Hippocampal formation (tissue), 2 donors: ENCODE measurements at regions not wholly inside any gene's neighbourhood (a gene's known extent, or its start where the extent isn't known, plus 50 kb on each side); places are given as distances from the start of the nearest gene placed in this dataset.
"Not testable (repeated sequence)": the region's sequence is repeated elsewhere in the genome, so short reads cannot be mapped to it uniquely, and the experiment has no call there.

ENCODE experiments used
- DNase-seq, 2 donors: peaks; one replicate each; lab custom pipeline; 2025; lab: John Stamatoyannopoulos, UW

- DNase-seq, result no peak
Observed at GRCh38 chr5:12876541-12877298, 972.5 kb upstream of the CTNND2 start.

DNA sequence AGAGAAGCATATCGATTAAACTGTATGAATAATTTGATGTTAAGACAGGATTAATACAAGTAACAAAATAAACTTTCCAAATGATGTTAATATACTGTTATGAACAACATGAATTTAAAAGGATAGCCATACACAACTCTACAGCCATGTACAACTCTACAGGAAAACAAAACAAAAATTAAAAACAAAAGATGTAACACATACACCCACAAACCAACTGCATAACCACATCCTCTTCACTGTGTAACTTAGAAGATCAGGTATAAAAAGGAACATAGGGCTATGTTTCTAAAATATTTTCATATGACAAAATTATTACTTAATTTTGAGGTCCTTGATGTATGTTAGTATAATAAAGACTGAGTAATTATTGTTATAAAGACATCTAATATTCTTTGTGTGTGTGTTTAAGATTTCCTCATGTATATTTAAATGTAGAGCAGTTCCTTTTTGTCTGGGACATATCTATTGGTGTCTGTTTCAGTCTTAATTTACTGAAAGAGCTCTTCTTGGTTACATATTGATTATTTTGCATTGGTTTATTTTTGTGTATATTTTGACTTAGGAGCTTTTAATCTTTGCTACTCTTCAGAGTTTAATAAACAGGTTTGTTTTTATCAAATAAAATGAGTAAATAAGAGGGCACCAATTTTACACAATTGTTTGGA lies 966.8 kb upstream of the CTNND2 start:
- no peak for DNase-seq

GRCh38 chr5:12865529-12865928 lies 961.3 kb upstream of the CTNND2 start:
- no peak for DNase-seq

- DNase-seq, result no peak
Observed at GRCh38 chr5:12861886-12862654, 957.8 kb upstream of the CTNND2 start.

GRCh38 chr5:12856105-12856504 lies 951.9 kb upstream of the CTNND2 start:
- not testable (repeated sequence) for DNase-seq

DNA sequence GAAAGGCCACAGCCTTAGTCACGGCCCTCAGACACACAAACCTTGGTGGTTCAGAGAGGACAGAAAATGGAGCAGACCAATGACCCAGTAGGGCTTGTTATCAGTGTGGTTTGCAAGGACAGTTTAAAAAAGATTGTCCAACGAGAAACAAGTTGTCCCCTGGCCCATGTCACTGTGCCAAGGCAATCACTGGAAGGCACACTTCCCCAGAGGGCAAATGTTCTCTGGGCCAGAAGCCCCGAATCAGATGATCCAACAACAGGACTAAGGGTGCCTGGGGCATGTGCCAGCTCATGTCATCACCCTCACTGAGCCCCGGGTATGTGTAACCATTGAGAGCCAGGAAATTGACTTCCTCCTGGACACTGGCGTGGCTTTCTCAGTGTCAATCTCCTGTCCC lies 950.1 kb upstream of the CTNND2 start:
- DNase-seq, result no peak

- no peak for DNase-seq
Observed at GRCh38 chr5:12851761-12852160, 947.5 kb upstream of the CTNND2 start.

GRCh38 chr5:12848709-12849108 lies 944.5 kb upstream of the CTNND2 start:
- DNase-seq, result no peak

- no peak for DNase-seq
Observed at GRCh38 chr5:12845549-12846159, 941.4 kb upstream of the CTNND2 start.

- DNase-seq, result no peak
Observed at GRCh38 chr5:12840972-12841371, 936.7 kb upstream of the CTNND2 start.

DNA sequence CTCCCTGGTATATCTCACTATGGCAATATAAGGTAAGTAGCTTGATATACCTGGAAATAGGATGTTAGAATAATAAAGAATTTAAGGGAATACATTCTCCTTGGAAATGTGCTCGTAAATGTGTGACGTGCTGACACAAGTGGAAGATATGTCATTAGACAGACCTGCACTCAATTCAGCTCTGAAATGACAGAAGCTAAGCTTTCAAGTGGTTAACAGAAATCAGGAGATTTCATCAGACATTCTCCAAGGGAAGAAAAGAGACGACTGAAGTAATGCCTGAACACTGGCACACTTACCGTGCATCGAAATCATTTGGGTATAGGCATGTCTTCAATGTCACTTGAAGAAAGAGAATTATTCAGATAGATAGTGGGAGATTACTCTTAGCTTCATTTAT lies 933.3 kb upstream of the CTNND2 start:
- DNase-seq, result no peak

DNA sequence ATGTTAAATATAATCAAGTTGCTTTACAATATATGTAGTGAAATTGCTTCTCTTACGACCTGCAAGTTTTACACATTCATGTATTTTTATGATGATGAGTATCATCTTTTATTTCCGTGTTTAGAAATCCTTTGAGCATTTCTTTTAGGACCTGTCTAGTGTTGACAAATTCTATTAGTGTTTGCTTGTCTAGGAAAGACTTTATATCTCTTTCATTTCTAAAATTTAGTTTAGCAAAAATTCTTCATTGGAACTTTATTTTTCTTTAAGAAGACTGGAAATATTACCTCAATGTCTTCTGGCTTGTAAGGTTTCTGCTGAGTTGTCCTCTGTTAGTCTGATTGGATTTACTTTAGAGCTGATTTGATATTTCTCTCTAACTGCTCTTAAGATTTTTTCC lies 920.9 kb upstream of the CTNND2 start:
- no peak for DNase-seq

DNA sequence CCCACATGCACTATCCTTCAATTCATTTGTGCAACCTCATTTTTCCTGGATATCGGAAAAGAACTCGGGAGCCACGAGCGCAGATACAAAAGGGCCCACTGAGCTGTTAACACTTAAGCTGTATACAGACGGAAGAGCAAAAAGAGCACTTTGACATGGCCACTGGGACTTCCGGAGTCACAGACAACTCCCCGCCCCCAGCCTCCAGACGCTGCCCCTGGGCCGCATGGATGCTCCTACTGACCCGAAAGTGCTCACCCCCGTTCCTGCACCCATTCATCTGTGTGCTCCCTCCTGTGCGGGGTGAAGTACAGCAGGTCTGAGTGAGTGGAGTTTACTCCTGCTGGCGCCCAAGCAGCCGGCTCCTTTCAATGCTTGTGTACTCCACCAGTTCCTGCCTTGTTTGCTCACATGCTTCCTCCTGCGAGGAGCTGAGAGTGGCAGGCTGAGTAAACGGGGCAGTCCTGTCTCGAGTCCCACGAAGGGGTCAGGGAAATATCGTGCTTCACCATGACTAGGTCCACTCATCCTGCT lies 901.0 kb upstream of the CTNND2 start:
- no peak for DNase-seq

DNA sequence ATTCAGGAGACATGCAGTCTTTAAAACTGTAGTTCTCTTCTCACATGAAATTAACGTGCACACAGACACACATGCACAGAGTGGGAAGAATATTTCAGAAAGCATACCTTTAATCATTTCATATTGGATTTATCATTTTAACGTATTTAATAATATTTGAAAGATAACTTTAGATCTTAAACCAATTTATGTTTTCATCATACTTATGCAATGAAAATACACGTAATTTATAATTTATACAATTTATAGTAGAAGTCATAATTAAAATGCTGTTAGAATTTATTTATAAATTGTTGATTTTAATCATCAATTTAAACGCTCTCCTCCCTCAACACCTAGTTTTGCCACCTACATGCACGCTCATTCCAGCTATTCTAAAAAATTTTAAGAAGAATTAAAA lies 894.9 kb upstream of the CTNND2 start:
- DNase-seq, result no peak

DNA sequence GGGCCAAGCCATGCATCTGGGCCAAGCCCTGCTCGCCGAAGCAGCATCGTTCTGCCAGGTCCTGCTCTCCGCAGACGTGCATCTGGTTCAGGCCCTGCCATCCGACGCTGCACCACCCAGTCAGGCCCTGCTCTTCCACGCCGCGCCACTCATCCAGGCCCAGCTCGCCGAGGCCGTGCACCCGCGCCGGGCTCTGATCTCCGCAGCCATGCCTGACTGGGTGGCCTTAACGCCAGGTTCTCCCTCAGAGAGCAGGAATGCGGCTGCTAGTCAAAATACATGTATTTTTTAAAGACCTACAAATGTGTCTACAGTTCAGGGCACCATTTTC lies 891.1 kb upstream of the CTNND2 start:
- no peak for DNase-seq

DNA sequence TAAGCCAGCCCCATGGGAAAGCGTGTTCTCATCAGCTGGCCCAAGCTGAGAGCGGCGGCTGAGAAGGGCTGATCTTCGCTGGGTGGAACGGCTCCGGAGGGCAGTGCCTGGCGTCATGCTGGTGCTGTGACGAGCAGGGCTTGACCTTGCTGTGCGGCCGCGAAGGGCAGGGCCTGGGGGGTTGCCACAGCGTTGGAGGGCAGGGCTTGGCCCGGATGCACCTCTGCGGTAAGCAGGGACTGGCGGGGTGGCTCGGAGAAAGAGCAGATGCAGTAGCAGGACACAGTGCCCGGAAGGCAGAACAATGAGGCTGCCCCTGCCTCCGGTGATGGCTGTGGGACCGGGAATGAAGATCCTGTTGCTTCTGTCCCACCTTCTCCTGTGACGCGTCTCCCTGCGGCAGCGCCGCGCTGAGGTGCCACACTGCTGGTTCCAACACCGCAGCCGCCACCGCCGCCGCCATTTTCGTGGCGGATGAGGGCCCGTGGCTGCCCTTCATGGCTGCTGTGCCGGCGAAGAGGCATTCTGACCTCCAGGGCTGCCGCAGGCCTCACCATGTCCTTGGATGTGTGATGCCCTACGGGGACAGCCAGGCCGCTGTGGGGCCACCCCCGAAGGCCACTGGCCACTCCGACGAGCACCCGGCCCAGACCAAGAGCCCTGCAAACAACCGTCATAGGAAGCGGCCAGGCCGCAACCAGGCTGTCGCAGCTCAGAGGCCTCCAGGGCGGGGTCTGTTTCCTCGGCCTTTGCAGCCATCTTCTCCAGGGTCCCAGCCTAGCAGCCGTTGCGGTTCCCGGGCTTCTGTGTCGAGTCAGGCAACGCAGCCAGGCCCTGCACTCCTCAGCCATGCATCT lies 890.5 kb upstream of the CTNND2 start:
- no peak for DNase-seq

DNA sequence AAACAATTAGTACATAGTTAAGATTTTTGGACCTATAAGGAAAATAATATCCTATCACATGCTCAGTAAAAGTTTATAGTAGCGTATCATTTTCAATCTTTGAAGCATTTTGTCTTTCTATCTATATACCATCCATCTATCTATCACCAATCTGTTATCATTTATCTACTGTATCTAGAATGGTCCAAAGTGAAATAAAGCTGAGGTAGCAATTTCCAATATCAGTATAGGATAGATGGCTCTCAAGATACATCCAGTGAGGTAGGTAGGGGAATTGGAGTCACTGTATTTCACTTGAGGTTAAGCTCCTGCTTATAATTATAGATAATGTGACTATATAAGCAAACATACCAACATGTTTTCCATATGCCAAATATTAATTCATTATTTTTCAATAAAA lies 889.1 kb upstream of the CTNND2 start:
- no peak for DNase-seq

DNA sequence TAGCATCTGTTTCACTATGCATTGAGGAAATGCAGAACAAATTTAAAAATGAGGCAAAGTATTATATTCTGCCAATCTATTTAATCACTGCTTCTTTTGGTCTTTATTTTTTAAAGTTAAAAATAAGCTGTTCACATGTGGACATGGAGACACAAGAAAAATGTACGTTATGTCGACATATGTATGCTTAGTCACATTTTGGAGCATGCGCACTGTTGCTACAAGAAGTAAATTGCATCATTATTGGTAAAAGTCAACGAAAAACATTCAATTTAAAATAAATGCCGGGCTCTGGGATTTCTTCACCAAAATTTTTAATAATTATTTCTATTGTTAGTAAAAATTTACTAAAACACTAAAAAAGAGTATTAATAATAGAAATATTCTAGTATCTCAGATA lies 876.3 kb upstream of the CTNND2 start:
- no peak for DNase-seq

GRCh38 chr5:12777342-12777741 lies 873.1 kb upstream of the CTNND2 start:
- DNase-seq, result no peak

DNA sequence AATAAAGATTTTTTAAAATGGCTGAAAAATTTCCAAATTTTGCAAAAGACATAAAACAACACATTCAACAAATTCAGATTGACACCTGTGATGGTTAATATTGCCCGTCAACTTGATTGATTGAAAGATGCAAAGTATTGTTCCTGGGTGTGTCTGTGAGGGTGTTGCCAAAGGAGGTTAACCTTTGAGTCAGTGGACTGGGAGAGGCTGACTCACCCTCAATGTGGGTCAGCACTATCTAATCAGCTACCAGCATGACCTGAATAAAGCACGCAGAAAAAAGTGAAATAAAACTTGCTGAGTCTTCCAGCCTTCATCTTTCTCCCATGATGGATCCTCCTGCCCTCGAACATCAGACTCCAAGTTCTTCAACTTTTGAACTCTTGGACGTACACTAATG lies 868.0 kb upstream of the CTNND2 start:
- no peak for DNase-seq

DNA sequence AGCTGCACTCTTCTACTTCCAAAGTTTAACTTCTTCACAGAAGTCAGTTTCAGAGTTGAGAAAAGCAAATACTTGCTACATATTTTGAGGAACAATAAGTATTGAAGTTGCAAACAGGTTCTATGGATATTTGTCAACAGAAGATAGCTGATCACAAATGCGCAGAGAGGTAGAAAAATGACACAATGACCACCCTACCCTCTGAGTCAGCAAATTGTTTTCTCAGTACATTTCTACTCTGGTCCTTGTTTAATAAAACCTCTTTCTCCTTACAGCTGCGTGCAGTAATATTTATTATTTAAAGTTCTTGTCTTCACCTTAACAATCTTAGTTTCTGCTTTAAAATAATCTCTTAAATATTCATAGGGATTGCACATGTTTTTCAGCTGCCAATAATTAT lies 855.1 kb upstream of the CTNND2 start:
- DNase-seq, result no peak

GRCh38 chr5:12757035-12757434 lies 852.8 kb upstream of the CTNND2 start:
- DNase-seq, result no peak
